GM21825 (cell line): ENCODE measurements at regions not wholly inside any gene's neighbourhood (a gene's known extent, or its start where the extent isn't known, plus 50 kb on each side); places are given as distances from the start of the nearest gene placed in this dataset.

Experiments
- ATAC-seq: cut with Tn5 transposase; IDR thresholded peaks from one replicate; pipeline ENCODE4 v1.9.1; 2021; ENCODE audit warnings: mild to moderate bottlenecking, moderate library complexity; ENCODE audit not compliant: unreplicated experiment

DNA sequence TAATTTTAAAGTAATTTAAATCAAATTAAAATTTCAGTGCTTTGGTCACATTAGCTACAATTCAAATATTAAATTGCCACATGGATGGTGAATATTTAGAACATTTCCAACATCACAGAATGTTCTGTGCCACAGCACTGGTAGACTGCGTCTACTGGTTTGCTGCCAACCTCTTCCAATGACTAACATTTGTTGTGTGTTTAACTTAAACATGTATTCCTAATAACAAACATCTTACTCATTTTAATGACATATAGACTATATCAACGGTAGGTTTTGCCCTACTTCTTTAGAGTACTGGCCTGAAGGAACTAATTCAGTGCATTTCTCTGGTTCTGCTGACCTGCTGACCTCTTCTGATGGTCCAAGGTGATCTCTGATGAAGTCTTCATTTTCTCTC is 157.6 kb downstream of the DCK start:
- no peak for ATAC-seq

- ATAC-seq, result no peak
Observed at GRCh38 chr4:71156616-71157015, 163.2 kb downstream of the DCK start.

DNA sequence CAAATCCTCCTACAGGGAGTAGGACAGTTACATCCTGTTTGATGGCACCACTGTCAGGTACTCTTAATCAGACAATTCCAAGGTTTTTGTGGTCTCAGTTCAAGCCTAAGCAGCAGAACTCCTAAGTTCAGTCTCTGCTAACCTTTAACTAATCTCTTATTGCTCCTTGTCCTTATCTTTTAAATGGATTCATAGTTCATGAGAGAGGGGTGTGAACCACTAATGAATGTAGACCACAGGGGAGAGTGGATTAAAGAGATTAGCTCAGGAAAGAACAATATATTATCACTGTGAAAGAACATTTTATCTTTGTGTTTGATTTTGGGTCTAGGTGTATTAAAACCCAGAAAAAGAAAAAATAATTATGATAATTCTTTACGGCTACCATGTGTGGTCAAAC is 168.9 kb downstream of the DCK start:
- no peak for ATAC-seq

GRCh38 chr4:71163317-71163716 is 169.9 kb downstream of the DCK start:
- no peak for ATAC-seq

- ATAC-seq, result no peak
Observed at GRCh38 chr4:71167083-71167482, 171.7 kb upstream of the SLC4A4 start.

DNA sequence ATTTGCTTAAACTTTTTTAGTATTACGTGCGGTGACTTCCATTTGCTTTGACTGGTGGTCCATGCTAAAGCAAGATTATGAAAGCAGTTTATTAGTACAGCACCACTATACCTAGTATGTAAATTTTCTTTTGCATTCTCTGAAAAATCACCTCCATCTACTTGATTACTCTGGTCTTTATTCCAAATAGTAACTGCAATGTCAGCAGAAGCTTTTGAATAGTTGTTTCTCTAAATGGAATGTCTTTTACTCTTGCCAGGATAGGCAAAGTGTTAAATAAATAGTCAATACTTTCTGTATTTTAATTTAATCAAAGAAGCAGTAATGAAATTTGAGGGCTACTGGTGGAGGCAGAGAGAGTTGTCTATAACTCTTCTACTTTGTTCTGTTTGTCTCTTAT is 167.2 kb upstream of the SLC4A4 start:
- no peak for ATAC-seq

- ATAC-seq, result no peak
Observed at GRCh38 chr4:71181332-71181731, 157.5 kb upstream of the SLC4A4 start.

- peak; percentile 63 for ATAC-seq
Observed at GRCh38 chr4:71184195-71184781, 154.5 kb upstream of the SLC4A4 start.

DNA sequence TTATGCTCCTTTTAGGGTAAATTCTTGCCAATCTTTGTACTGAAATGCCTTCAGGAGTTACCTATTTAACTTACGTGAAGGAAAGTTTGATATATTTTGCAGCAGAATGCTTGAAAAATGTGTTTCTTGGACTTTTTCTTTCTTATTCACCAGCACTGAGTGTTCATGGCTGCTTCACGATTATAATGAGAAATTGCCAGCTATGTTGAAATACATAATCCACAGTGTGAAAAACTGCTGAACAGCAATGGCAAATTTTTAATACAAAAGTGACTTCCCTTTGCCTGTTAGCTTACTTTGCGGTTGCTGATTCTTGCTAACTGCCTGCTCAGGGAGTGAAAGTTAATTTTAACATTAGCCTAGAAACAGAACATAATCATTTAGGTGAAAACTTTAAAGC is 153.8 kb upstream of the SLC4A4 start:
- no peak for ATAC-seq

DNA sequence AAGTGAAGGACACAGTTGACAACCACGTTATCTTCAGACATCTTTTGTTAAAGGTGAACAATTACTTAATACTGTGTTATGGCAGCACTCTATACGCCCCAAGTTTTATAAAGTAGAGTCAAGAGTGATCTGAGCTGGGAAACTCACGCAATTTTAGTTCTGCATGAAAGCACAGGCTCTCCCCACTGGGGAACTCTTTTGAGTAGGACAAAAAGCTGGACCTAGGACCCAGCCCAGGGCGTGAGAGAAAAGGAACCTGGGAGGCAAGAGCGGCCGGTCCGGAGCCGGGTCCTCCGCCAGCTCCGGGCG is 152.6 kb upstream of the SLC4A4 start:
- ATAC-seq, result no peak

GRCh38 chr4:71186566-71187403 is 152.0 kb upstream of the SLC4A4 start:
- ATAC-seq, result peak; percentile 41

- no peak for ATAC-seq
Observed at GRCh38 chr4:71187404-71188155, 151.2 kb upstream of the SLC4A4 start.

GRCh38 chr4:71188156-71188640 is 150.6 kb upstream of the SLC4A4 start:
- ATAC-seq, result no peak

- ATAC-seq, result no peak
Observed at GRCh38 chr4:71188951-71189350, 149.9 kb upstream of the SLC4A4 start.

DNA sequence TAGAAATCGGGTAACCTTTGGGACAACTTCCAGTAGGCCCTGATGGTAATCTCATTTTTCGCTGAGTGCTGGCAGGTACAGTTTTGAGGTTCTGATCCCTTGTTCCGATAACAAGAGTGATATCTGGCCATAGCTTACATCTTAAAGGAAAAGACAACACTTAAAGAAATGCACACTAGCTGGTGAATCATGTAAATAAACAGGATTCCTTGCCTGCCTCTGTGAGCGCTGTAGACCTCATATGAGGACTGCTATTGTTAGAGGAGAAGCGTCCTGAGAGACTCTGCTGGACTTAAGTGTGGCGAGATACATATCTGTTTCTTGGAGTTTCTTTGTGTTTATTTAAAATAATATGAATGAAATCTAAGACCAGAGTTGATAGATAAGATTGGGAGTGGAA is 149.3 kb upstream of the SLC4A4 start:
- no peak for ATAC-seq

GRCh38 chr4:71194454-71194853 is 144.4 kb upstream of the SLC4A4 start:
- ATAC-seq, result no peak

DNA sequence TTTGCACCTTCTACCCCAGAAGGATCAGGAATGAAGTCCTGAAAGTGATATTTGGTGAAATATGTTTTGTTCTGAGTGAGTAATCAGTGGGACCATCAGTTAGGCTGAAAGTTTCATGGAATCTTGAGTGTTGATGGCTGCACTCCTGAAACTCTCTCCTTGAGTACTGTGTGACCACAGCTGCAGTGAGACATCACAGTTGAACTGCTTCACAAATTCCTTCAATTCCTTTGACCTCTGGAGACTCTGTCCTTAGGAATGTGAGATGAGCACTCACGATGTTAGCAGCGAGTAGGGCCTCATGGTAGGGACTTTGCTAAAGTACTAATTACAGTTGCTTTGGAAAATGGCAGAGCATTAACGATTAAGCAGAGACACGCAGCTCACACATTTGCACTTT is 142.9 kb upstream of the SLC4A4 start:
- no peak for ATAC-seq

- no peak for ATAC-seq
Observed at GRCh38 chr4:71198958-71199357, 139.9 kb upstream of the SLC4A4 start.

GRCh38 chr4:71201057-71201456 is 137.8 kb upstream of the SLC4A4 start:
- no peak for ATAC-seq

GRCh38 chr4:71201817-71202576 is 136.8 kb upstream of the SLC4A4 start:
- ATAC-seq, result no peak

GRCh38 chr4:71202705-71203104 is 136.1 kb upstream of the SLC4A4 start:
- no peak for ATAC-seq
